GM19438 (cell line): ENCODE measurements at regions not wholly inside any gene's neighbourhood (a gene's known extent, or its start where the extent isn't known, plus 50 kb on each side); places are given as distances from the start of the nearest gene placed in this dataset.

Experiments
- ATAC-seq: cut with Tn5 transposase; IDR thresholded peaks from one replicate; pipeline ENCODE4 v1.9.1; 2021; ENCODE audit warnings: low read depth; ENCODE audit not compliant: unreplicated experiment

DNA sequence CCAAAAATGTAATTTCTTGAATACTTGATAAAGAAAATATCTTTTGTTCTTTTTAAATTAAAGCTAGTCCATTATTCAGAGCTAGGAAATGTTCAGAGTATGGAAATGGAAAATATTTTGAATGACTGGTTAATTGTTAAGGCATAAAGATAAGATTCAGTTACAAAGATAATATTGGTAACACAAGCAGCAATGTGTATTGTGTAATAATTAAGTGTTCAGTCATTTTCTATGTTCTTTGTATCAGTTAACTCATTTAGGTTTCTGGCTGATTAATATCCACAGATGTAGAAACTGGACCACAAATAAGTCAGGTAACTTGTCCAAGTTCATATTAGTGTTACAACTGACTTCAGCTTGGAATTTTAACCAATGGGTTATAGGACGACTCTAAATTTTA is 442.2 kb upstream of the MANEA start:
- ATAC-seq: no peak

GRCh38 chr6:95142101-95142500 is 435.2 kb upstream of the MANEA start:
- ATAC-seq: no peak

GRCh38 chr6:95142661-95143335 is 434.5 kb upstream of the MANEA start:
- no peak for ATAC-seq

DNA sequence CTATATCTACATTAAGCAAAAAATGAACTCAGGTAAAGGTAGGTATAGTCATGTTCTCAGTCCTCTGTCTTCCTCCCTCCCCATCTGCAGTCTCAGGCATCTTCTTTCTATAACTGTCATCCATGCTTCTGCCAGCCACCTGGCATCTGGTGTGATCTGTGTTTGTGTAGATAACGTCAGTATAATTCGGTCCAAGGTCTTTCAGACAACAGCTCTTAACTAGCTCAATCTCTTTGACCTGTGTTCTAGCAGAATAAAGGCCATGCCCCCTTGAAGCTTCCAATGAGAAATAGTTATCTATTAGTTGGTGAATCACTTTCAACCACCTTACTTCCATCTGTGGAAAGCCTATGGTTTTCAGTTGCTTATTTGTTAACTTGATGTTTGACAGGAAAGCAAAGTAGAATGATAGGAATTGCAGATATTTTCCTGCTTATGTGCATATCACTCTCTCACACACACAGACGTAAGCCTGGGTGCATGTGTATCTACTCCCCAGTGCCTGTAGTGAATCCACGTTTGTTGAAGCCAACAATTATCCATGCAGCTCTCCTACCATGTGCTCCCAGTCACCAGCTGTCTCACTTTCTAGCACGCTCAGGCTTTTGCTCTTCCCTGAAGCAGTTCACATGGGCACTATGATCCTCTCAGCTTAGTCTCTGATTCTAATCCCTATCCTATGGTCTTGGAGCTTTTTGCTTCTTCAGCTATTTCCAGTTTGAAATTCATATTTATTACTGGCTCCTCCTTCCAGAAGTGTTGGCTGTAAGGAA is 433.7 kb upstream of the MANEA start:
- no peak for ATAC-seq

DNA sequence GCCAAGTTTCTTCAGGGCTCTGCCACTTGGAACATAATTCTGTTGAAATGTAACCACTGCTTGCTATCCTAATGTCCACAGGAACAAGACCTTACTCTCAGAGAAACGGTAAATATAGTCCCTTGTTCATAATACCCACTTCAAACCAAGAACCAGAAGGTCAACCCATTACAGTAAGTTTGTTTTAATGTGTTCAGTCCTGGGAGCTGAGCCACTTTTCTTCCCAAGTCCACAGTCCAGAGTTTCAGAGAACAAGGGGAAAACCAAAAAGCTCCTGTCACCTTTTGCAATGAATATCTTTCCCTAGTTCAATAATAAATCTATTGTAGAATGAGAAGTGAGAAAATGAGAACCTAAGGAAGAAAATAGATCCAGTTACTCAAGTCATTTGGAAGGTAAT is 431.9 kb upstream of the MANEA start:
- ATAC-seq: no peak

- no peak for ATAC-seq
Observed at GRCh38 chr6:95159557-95159956, 417.8 kb upstream of the MANEA start.

DNA sequence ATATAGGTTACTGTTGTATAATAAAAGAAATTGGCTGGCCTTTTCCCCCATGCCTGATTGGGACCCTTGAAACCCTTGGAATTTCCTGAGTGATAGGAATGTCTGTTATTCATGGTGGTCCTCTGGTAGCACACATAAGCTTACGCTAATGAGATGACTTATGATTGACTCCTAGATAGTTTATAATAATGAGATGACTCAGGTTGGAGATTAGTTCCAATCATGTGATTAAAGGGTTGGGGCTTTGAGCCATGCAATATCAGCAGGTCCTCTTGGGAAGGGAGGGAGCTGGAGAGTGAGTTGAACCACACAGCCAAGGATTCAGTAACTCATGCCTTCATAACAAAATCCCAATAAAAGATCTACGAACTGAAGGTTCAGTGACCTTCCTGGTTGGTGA is 407.6 kb upstream of the MANEA start:
- ATAC-seq: no peak

GRCh38 chr6:95175927-95176675 is 401.2 kb upstream of the MANEA start:
- no peak for ATAC-seq

GRCh38 chr6:95185874-95186273 is 391.5 kb upstream of the MANEA start:
- no peak for ATAC-seq

DNA sequence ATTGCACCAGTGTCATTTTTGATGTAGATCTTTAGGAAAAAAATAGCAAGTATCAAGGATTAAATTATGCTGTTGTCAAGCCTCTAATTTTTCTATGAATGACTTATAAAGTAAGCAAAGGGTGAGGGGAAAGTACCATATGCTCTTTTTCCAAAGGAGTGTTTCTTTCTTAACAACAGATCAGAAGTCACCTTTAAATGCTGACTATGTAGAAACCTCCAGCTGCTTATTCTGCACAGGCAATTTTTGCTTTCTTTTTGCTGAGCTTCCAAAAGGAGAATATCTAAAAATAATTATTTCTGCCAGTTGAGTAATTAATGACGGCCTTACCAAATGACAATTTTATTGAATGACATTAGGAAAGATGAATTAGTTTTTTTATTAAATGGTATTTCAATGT is 390.6 kb upstream of the MANEA start:
- no peak for ATAC-seq

- no peak for ATAC-seq
Observed at GRCh38 chr6:95197590-95197989, 379.7 kb upstream of the MANEA start.

DNA sequence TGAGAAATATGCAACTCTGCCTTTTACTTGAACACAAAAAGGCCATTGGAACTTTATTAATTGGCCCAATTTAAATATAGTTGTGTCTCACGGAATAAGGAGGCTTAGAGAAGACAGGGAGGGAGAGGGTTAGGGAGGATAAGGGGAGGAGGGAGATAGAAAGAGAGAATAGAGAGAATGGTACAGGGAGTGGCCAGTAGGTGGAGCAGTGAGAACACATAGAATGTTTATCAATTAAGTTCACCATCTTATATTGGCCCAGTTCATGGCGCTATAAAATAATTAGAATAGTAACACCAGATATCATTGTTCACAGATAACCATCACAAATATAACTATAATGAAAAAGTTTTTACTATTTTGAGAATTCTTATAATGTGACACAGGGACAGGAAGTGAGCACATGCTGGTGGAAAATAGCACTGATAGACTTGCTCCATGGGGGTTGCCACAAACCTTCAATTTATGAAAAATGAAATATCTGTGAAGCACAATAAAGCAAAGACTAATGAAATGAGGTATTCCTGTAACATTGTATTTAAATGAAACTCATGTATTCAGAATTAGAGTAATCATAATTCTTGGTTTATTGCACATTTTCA is 374.1 kb upstream of the MANEA start:
- ATAC-seq: peak; percentile 89

DNA sequence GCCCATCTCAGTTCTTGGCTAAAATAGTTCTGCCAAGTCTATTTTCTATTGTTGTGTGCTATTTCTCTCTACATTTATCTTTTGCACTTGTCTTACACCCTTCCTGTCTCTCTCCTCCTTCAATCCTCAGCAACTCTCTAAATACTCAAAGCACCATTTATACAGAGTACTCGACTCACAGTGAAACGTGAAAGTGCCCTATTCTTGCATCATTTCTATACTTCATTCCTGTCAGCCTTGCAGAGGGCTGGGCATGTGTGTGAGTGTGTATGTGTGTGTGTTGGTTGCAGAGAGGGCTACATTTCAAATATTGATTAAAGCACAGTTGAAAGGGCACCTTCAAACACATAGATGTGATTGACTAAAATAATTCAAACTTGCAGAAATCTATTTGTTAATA is 373.2 kb upstream of the MANEA start:
- ATAC-seq: no peak

- ATAC-seq: no peak
Observed at GRCh38 chr6:95208621-95209020, 368.7 kb upstream of the MANEA start.

GRCh38 chr6:95209074-95209473 is 368.3 kb upstream of the MANEA start:
- ATAC-seq: no peak

DNA sequence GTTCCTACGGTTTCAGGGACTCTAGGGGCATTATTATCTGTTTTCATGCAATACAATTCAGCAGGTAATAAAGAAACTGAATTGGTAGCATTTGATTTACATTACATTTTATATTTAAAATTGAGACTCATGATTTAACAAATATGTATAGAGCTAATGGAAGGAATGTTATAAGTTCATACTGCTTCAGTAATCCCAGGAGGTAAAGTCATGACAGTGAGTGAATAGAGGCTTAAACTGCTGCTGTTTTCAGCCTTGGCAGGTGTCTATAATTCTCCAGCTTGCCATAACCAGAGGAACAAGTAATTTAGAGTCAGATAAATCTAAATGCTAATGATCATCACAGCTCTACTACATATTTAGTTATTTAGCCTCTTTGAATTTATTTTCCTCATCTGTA is 360.8 kb upstream of the MANEA start:
- no peak for ATAC-seq

GRCh38 chr6:95227351-95227750 is 350.0 kb upstream of the MANEA start:
- no peak for ATAC-seq

GRCh38 chr6:95228636-95229035 is 348.7 kb upstream of the MANEA start:
- no peak for ATAC-seq

- no peak for ATAC-seq
Observed at GRCh38 chr6:95230071-95230740, 347.1 kb upstream of the MANEA start.

GRCh38 chr6:95231416-95231815 is 345.9 kb upstream of the MANEA start:
- ATAC-seq: no peak

GRCh38 chr6:95232446-95232845 is 344.9 kb upstream of the MANEA start:
- ATAC-seq: no peak
